ENCODE measurements at regions not wholly inside any gene's neighbourhood (a gene's known extent, or its start where the extent isn't known, plus 50 kb on each side); places are given as distances from the start of the nearest gene placed in this dataset.

DNA sequence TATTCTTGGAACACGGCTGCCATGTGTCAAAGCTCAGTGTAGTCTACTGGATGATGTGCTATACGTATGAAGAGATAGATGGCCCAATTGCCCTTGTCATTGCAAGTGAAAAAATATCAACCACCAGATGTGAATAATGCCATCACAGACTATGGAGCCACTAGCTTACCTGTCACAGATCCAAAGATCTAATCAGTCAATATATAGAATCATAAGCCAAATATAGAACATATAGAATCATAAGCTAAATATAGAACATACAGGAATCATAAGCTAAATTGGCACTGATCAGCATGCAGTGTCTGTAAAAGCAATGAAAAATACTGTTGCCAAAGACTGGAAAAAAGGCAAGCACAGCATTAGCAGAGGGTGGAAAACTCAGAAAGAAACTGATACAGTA, 1656.9 kb upstream of the RAG2 start:
- TF ChIP-seq EZH2 (IDR thresholded peaks at IDR 0.05; ENCODE audit: insufficient read depth, poor library complexity, severe bottlenecking) (no peak), EZH2phosphoT487 (IDR thresholded peaks at IDR 0.05; ENCODE audit: insufficient read depth, low read depth) (no peak)

Data from GM23248 (cell line).